Prostate gland (tissue), 2 donors: ENCODE measurements at regions not wholly inside any gene's neighbourhood (a gene's known extent, or its start where the extent isn't known, plus 50 kb on each side); places are given as distances from the start of the nearest gene placed in this dataset.

Experiments
- DNase-seq: peaks from one replicate; pipeline ENCODE4 v3.0.0-alpha.2; 2019; ENCODE audit warnings: low spot score
- H3K27ac ChIP-seq, 2 donors: fragments of 200-600 bp; sonication (generic); 2 replicates each; pipeline ENCODE4 v1.5.1; 2017 to 2019
- H3K27me3 ChIP-seq: fragments of 200-600 bp; sonication (generic); replicated peaks from 2 replicates; pipeline ENCODE4 v1.5.1; 2019; ENCODE audit not compliant: insufficient read depth
- H3K36me3 ChIP-seq, 2 donors: fragments of 200-600 bp; sonication (generic); 1 replicate in 1 of 2; 2 replicates in 1 of 2; pipeline versions ENCODE4 v1.5.1 to v1.8.1; 2017 to 2019
- H3K4me1 ChIP-seq: fragments of 200-600 bp; sonication (generic); replicated peaks from 2 replicates; pipeline ENCODE4 v1.5.1; 2019
- H3K4me3 ChIP-seq, 2 donors: fragments of 200-600 bp; sonication (generic); 2 replicates each; pipeline ENCODE4 v1.5.1; 2017 to 2019
- H3K9me3 ChIP-seq: fragments of 200-600 bp; sonication (generic); 2 replicates; pipeline ENCODE4 v1.5.1; 2017
- CTCF ChIP-seq, 4 experiments: fragments of 200-600 bp in 2 of 4; fragments of 450-650 bp in 2 of 4; sonication (generic) in 2 of 4; IDR thresholded peaks; 1 replicate in 3 of 4; 2 replicates in 1 of 4; pipeline ENCODE4 v1.5.1; 2016 to 2019; ENCODE audit warnings: antibody characterized with exemption in 4 of 4, mild to moderate bottlenecking in 2 of 4, moderate library complexity in 2 of 4
- POLR2A ChIP-seq: fragments of 450-650 bp; IDR thresholded peaks from one replicate; pipeline ENCODE4 v1.6.1; 2016; ENCODE audit warnings: antibody characterized with exemption, mild to moderate bottlenecking
- POLR2AphosphoS5 ChIP-seq: sonication (generic); formaldehyde crosslinking; IDR thresholded peaks from one replicate; pipeline ENCODE4 v1.6.1; 2017; ENCODE audit warnings: antibody characterized with exemption
- WGBS: methylation state at CpG from one replicate; pipeline ENCODE4 v1.1.5; 2018; 5-methylcytosine and 5-hydroxymethylcytosine counted together
- intact Hi-C: fragments of 100-400 bp; cut with DNase I; formaldehyde crosslinking; loops from one replicate; pipeline ENCODE4 v1.14.2; 2022

GRCh38 chr16:22623351-22623781 is 112.7 kb downstream of the NPIPB5 start:
- no peaks in the 10 kb centered on the region for H3K9me3 ChIP-seq
- no peaks in the 10 kb centered on the region for H3K36me3 ChIP-seq
- TF ChIP-seq POLR2AphosphoS5 (no peak), CTCF (IDR thresholded peaks at IDR 0.05) (no peak), POLR2A (no peak)
- intact Hi-C loops: no loop called here
- H3K4me1 ChIP-seq: no peaks in the 10 kb centered on the region
- WGBS: 83% methylated on average over 2 of the region's 2 CpGs
- no peak for DNase-seq
- H3K27ac ChIP-seq: no peak overlapping the region
- no peak overlapping the region for H3K4me3 ChIP-seq
- H3K27me3 ChIP-seq: peaks cover 2% of the 10 kb centered on the region

- Histone ChIP-seq H3K27me3 (peaks cover 2% of the 10 kb centered on the region), H3K36me3 (no peaks in the 10 kb centered on the region), H3K27ac (no peak overlapping the region), H3K4me3 (no peak overlapping the region), H3K4me1 (no peaks in the 10 kb centered on the region), H3K9me3 (no peaks in the 10 kb centered on the region)
- no peak for TF ChIP-seq CTCF (IDR thresholded peaks at IDR 0.05)
- no peak for TF ChIP-seq POLR2AphosphoS5
- TF ChIP-seq POLR2A: no peak
- WGBS: 33% methylated on average over 18 of the region's 18 CpGs
- DNase-seq: no peak
- intact Hi-C loops: no loop called here
Observed at GRCh38 chr16:22624038-22624799, 113.5 kb downstream of the NPIPB5 start.

GRCh38 chr16:22624800-22625533 is 114.3 kb downstream of the NPIPB5 start:
- TF ChIP-seq POLR2A (no peak), CTCF (IDR thresholded peaks at IDR 0.05) (no peak), POLR2AphosphoS5 (no peak)
- peaks cover 2% of the 10 kb centered on the region for H3K27me3 ChIP-seq
- intact Hi-C loops: no loop called here

GRCh38 chr16:22625967-22626366 is 115.3 kb downstream of the NPIPB5 start:
- WGBS: 87% methylated on average over 2 of the region's 2 CpGs
- peaks cover 2% of the 10 kb centered on the region for H3K27me3 ChIP-seq
- H3K9me3 ChIP-seq: no peaks in the 10 kb centered on the region
- no peak for DNase-seq
- no peak for TF ChIP-seq POLR2AphosphoS5
- no peak for TF ChIP-seq POLR2A
- no peak for TF ChIP-seq CTCF (IDR thresholded peaks at IDR 0.05)
- H3K27ac ChIP-seq: no peak overlapping the region
- intact Hi-C loops: no loop called here
- no peaks in the 10 kb centered on the region for H3K36me3 ChIP-seq
- H3K4me1 ChIP-seq: no peaks in the 10 kb centered on the region
- no peak overlapping the region for H3K4me3 ChIP-seq

More at GRCh38 chr16:22624800-22625533, 114.3 kb downstream of the NPIPB5 start:
- 59% methylated on average over 7 of the region's 7 CpGs for WGBS
- no peak overlapping the region for H3K4me3 ChIP-seq
- H3K27ac ChIP-seq: no peak overlapping the region
- DNase-seq: no peak
- no peaks in the 10 kb centered on the region for H3K9me3 ChIP-seq
- H3K36me3 ChIP-seq: no peaks in the 10 kb centered on the region
- no peaks in the 10 kb centered on the region for H3K4me1 ChIP-seq
